PC-9 (cell line): ENCODE measurements at regions not wholly inside any gene's neighbourhood (a gene's known extent, or its start where the extent isn't known, plus 50 kb on each side); places are given as distances from the start of the nearest gene placed in this dataset.

Source experiments
- BruUV-seq: library from RNA; stranded (reverse); fragments of 400-500 nt; replicated peaks from 2 replicates; lab custom pipeline; 2021; lab: Mats Ljungman, UMichigan
- CTCF ChIA-PET: fragments of 300-600 bp; sonication (Branson Sonifier 250); formaldehyde crosslinking; loops from one replicate; lab custom pipeline; 2022; ENCODE audit warnings: antibody characterized with exemption; lab: Charles Lee
- POLR2A ChIA-PET: fragments of 300-600 bp; sonication (Branson Sonifier 250); formaldehyde crosslinking; loops from one replicate; lab custom pipeline; 2022; ENCODE audit warnings: antibody characterized with exemption; ENCODE audit not compliant: unreplicated experiment; lab: Charles Lee
- DNase-seq, 2 experiments: peaks; one replicate each; pipeline versions ENCODE4 v3.0.0 to v3.0.0-alpha.2; 2015 to 2022; ENCODE audit warnings: mixed read lengths in 1 of 2
- H2AFZ ChIP-seq: fragments of 200-600 bp; sonication (generic); 2 replicates; pipeline ENCODE4 v1.8.1; 2017; ENCODE audit warnings: antibody characterized with exemption
- H3F3A ChIP-seq: fragments of 200-600 bp; sonication (generic); 2 replicates; pipeline ENCODE4 v1.8.1; 2017; ENCODE audit warnings: antibody characterized with exemption, mild to moderate bottlenecking, low read depth; ENCODE audit not compliant: insufficient read depth
- H3K27ac ChIP-seq: fragments of 200-600 bp; sonication (generic); 2 replicates; pipeline ENCODE4 v1.6.1; 2016; ENCODE audit warnings: mixed run types
- H3K27me3 ChIP-seq: fragments of 200-600 bp; sonication (generic); 2 replicates; pipeline ENCODE4 v1.6.1; 2016; ENCODE audit warnings: low read depth, mixed run types; ENCODE audit not compliant: insufficient read depth
- H3K36me3 ChIP-seq: fragments of 200-600 bp; sonication (generic); 2 replicates; pipeline ENCODE4 v1.6.1; 2016; ENCODE audit warnings: low read depth, mixed run types
- H3K4me1 ChIP-seq: fragments of 200-600 bp; sonication (generic); replicated peaks from 2 replicates; pipeline ENCODE4 v1.6.1; 2016; ENCODE audit warnings: mixed run types; ENCODE audit not compliant: insufficient read depth
- H3K4me2 ChIP-seq: fragments of 200-600 bp; sonication (generic); 2 replicates; pipeline ENCODE4 v1.6.1; 2017; ENCODE audit warnings: mixed run types
- H3K4me3 ChIP-seq: fragments of 200-600 bp; sonication (generic); 2 replicates; pipeline ENCODE4 v1.6.1; 2016; ENCODE audit warnings: mixed run types
- H3K79me2 ChIP-seq: fragments of 200-600 bp; sonication (generic); 2 replicates; pipeline ENCODE4 v1.6.1; 2017; ENCODE audit warnings: low read depth, mixed run types
- H3K9me2 ChIP-seq: fragments of 200-600 bp; sonication (generic); 2 replicates; pipeline ENCODE4 v1.8.1; 2017; ENCODE audit warnings: mild to moderate bottlenecking; ENCODE audit not compliant: insufficient read depth
- H3K9me3 ChIP-seq: fragments of 200-600 bp; sonication (generic); 2 replicates; pipeline ENCODE4 v1.8.1; 2016; ENCODE audit warnings: low read depth; ENCODE audit not compliant: insufficient read depth
- H4K20me1 ChIP-seq: fragments of 200-600 bp; sonication (generic); 2 replicates; pipeline ENCODE4 v1.8.1; 2017; ENCODE audit not compliant: insufficient read depth
- CTCF ChIP-seq: fragments of 200-600 bp; sonication (generic); conservative IDR thresholded peaks from 2 replicates; pipeline ENCODE4 v1.6.1; 2017; ENCODE audit warnings: mixed run types, antibody characterized with exemption, mild to moderate bottlenecking, moderate library complexity
- EZH2 ChIP-seq: fragments of 200-600 bp; sonication (generic); IDR thresholded peaks from 2 replicates; pipeline ENCODE4 v1.8.0; 2017; ENCODE audit warnings: antibody characterized with exemption, low read depth
- intact Hi-C: fragments of 100-400 bp; cut with micrococcal nuclease; formaldehyde crosslinking; loops from one replicate; pipeline ENCODE4 v1.10.0; 2022; ENCODE audit not compliant: unreplicated experiment

GRCh38 chr7:33774762-33775523 is 130.4 kb upstream of the BMPER start:
- H3K4me1 ChIP-seq, result no peaks in the 10 kb centered on the region
- no peak for DNase-seq
- H3K36me3 ChIP-seq, result no peaks in the 10 kb centered on the region
- H2AFZ ChIP-seq, result no peak overlapping the region
- H3K9me2 ChIP-seq, result no peaks in the 10 kb centered on the region
- no peaks in the 10 kb centered on the region for H3F3A ChIP-seq
- no peak overlapping the region for H3K4me2 ChIP-seq
- ChIA-PET CTCF (no interaction called here), POLR2A (no interaction called here)
- no peak overlapping the region for H3K4me3 ChIP-seq
- no peaks in the 10 kb centered on the region for H3K79me2 ChIP-seq
- no peaks in the 10 kb centered on the region for H3K27me3 ChIP-seq
- H4K20me1 ChIP-seq, result no peaks in the 10 kb centered on the region
- no peaks in the 10 kb centered on the region for H3K9me3 ChIP-seq
- BruUV-seq, result no TSS peak
- TF ChIP-seq EZH2, result no peak
- TF ChIP-seq CTCF, result no peak
- intact Hi-C loops, result no loop called here
- H3K27ac ChIP-seq, result no peak overlapping the region

- ChIA-PET POLR2A (no interaction called here), CTCF (no interaction called here)
- Histone ChIP-seq H3F3A (no peaks in the 10 kb centered on the region), H3K36me3 (no peaks in the 10 kb centered on the region), H4K20me1 (no peaks in the 10 kb centered on the region), H2AFZ (no peak overlapping the region), H3K4me3 (no peak overlapping the region), H3K27me3 (no peaks in the 10 kb centered on the region), H3K9me2 (no peaks in the 10 kb centered on the region), H3K9me3 (no peaks in the 10 kb centered on the region), H3K27ac (no peak overlapping the region), H3K79me2 (no peaks in the 10 kb centered on the region), H3K4me2 (no peak overlapping the region), H3K4me1 (no peaks in the 10 kb centered on the region)
- no TSS peak for BruUV-seq
- DNase-seq, result no peak
- no peak for TF ChIP-seq EZH2
- no peak for TF ChIP-seq CTCF
- intact Hi-C loops, result no loop called here
Observed at GRCh38 chr7:33775790-33776189, 129.5 kb upstream of the BMPER start.

- Histone ChIP-seq H3K27me3 (no peaks in the 10 kb centered on the region), H3K36me3 (no peaks in the 10 kb centered on the region), H3K27ac (no peak overlapping the region), H3K4me2 (no peak overlapping the region), H3K4me1 (no peaks in the 10 kb centered on the region), H2AFZ (no peak overlapping the region), H3K4me3 (no peak overlapping the region), H3K9me3 (no peaks in the 10 kb centered on the region), H3F3A (no peaks in the 10 kb centered on the region), H3K79me2 (no peaks in the 10 kb centered on the region), H3K9me2 (no peaks in the 10 kb centered on the region), H4K20me1 (no peaks in the 10 kb centered on the region)
- intact Hi-C loops, result no loop called here
- ChIA-PET CTCF (no interaction called here), POLR2A (no interaction called here)
- BruUV-seq, result no TSS peak
- no peak for TF ChIP-seq CTCF
- TF ChIP-seq EZH2, result no peak
- no peak for DNase-seq
Observed at GRCh38 chr7:33776788-33777187, 128.6 kb upstream of the BMPER start.
